GM19239 (cell line): ENCODE measurements at regions not wholly inside any gene's neighbourhood (a gene's known extent, or its start where the extent isn't known, plus 50 kb on each side); places are given as distances from the start of the nearest gene placed in this dataset.
A peak's percentile ranks its signal among the peaks of the same experiment; 100 is the strongest.

ENCODE experiments used
- DNase-seq: peaks from one replicate; pipeline ENCODE4 v3.0.0; 2011; ENCODE audit warnings: low spot score; ENCODE audit not compliant: insufficient read length
- FAIRE-seq: peaks from 2 replicates; lab custom pipeline; 2011; peaks lifted over from hg19 to GRCh38; lab: Jason Lieb, UNC

GRCh38 chr15:29959384-29960137 is 123.2 kb upstream of the GOLGA8J start:
- FAIRE-seq (no peak), DNase-seq (no peak)

DNA sequence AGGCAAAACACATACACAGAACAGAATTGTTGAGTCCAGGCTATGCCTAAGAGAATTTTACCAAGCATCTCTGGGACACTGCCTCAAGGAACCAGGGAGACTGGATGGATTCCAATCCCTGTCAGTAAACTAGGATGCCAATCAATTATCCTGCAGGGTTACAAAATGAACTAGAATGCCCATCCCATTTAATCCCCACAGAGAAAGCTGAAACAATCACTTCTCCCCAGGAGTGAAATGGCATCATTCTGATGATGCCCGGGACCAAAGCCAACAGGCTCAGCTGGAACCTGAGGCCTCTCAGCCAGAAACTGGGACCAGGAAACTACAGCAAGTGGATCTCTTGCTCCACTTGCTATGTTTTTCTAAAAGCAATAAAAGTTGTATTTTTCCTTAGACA is 130.0 kb upstream of the TJP1 start:
- no peak for DNase-seq
- FAIRE-seq, result no peak

GRCh38 chr15:29945943-29946596 is 123.8 kb upstream of the TJP1 start:
- DNase-seq (no peak), FAIRE-seq (no peak)

GRCh38 chr15:29944925-29945324 is 122.7 kb upstream of the TJP1 start:
- DNase-seq (no peak), FAIRE-seq (no peak)

- FAIRE-seq (no peak), DNase-seq (no peak)
These were observed 120.3 kb upstream of the TJP1 start for GRCh38 chr15:29942548-29942947.

DNA sequence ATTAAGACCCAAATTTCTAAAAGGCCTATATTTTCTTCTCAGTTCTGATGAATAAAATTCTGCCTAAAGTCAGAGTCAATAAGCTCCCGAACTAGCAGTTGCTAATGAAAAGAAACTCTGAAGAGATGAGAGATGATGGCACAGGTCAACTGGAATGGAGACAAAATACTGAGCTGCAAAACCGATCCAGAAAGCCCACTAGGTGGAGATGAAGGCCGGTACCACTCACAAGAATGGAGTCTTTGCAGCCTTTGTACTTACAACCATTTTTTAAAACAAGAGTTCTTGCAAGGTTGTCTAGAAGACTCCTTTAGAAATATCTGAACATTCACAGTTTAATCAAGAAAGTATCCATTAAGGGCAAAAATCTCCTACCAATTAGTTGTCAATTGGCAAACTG is 119.9 kb upstream of the TJP1 start:
- FAIRE-seq, result no peak

DNA sequence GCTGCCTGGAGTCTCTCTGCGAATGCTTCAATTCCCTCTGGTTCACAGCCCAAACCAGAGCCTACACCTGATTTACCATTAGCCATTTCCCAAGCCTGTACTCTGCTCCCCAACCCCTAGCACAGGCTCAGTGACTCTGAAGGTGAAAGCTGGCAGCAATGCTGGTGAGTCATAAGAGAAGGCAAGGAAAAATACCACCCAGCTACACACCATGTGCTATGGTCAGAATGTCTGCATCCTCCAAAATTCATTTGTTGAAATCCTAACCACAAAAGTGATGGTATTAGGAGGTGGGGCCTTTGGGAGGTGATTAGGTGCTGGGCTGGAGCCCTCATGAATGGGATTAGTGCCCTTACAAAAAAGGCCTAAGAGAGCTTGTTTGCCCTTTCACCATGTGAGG is 117.1 kb upstream of the TJP1 start:
- FAIRE-seq (no peak), DNase-seq (no peak)

More for the DNA sequence above, 119.9 kb upstream of the TJP1 start:
- DNase-seq, result no peak

- DNase-seq, result no peak
- FAIRE-seq, result no peak
These were observed 116.4 kb upstream of the TJP1 start for GRCh38 chr15:29938361-29939335.

GRCh38 chr15:29937956-29938355 is 115.7 kb upstream of the TJP1 start:
- DNase-seq, result no peak
- FAIRE-seq, result no peak

- DNase-seq (no peak), FAIRE-seq (no peak)
These were observed 114.2 kb upstream of the TJP1 start for GRCh38 chr15:29936353-29937049.

DNA sequence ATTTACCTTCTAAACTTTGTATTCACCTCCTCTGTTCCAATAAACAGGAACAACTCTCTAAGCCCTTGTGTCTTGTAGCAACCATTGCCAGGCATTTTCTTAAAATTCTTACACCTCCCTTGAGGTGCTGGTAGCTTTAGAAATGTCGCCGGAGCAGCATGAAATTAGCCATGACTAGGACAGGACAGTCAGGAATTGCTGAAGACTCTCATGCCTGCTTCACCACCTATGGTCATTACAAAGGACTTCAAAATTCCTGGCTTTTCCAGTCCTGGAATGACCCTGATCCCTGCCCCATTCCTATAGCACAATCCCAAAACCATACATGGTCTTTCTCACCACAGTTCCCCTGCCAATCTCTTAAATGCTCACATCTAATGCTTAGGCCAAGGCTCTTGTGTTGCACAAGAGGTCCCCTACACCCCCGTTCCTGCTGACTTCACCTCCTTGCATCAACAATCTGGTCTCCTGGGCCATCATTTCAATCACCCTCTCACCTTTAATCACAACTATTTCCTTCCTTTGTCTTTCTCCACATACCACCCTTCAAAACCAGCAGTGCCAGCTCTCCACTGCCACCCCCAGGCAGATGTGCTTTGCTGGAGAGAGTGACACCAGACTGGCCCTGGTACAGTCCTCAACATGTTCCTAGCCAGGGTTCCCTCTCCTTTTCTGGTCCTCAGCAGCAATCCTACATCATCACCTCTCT is 113.2 kb upstream of the TJP1 start:
- DNase-seq (no peak), FAIRE-seq (no peak)

DNA sequence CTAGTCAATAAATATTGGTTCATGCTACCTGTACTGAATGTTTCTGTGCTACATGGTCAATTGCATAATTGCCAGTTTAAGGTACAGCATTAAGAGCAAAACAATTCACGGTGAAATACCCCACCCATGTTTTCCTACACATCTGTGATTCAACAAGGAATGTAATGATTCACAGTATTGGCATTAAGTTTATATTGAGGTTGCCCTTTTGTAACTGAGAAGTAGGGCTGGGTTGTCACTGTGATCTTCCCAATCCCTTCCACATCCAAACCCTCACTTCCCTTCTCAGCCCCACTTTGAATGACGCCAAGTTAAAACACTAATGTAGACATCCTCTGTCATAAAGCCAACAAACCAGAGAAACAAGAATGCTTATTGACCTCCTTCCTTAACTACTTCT is 112.0 kb upstream of the TJP1 start:
- FAIRE-seq, result no peak
- DNase-seq, result no peak

- FAIRE-seq (no peak), DNase-seq (no peak)
These were observed 111.0 kb upstream of the TJP1 start for GRCh38 chr15:29933042-29933803.

DNA sequence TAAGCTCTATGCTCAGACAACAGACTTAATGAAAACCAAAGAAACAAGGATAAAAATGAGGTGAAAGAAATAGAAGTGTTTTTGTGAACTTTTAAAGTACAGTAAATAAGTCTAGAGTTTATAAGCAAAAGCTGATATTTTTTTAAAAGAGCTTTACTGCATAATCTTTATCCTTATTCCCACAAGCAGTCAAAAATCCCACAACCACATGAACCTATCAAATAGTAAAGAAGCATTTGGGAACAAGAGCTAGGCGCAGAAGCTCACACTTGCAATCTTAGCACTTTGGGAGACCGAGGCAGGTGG is 103.8 kb upstream of the TJP1 start:
- DNase-seq (no peak), FAIRE-seq (no peak)

- FAIRE-seq (no peak), DNase-seq (peak; percentile 20)
These were observed 103.2 kb upstream of the TJP1 start for GRCh38 chr15:29925227-29926082.

DNA sequence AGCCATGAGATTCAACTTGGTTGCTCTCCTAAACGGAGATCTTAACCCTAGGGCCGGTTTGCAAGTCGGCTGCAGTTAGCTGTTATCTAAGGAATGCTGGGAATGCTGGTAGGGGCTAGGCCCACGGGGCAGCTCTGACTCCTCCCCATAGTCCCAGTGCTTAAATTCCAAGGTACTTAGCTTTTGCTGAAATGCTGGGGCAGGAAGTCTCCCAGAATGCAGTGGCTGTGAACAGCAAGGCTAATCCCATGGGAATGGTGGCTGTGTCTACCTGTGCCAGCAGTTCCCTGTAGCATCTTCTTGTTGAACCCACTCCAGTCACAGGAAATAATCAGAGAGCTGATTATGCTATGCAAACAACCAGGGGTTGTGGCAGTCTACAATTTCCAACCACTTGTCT is 102.5 kb upstream of the TJP1 start:
- no peak for FAIRE-seq

GRCh38 chr15:29922191-29922590 is 99.9 kb upstream of the TJP1 start:
- FAIRE-seq (no peak), DNase-seq (no peak)

More for the DNA sequence above, 102.5 kb upstream of the TJP1 start:
- no peak for DNase-seq

- FAIRE-seq, result no peak
- no peak for DNase-seq
These were observed 98.9 kb upstream of the TJP1 start for GRCh38 chr15:29921130-29921601.
